CD14-positive monocyte (primary cell): ENCODE measurements at regions not wholly inside any gene's neighbourhood (a gene's known extent, or its start where the extent isn't known, plus 50 kb on each side); places are given as distances from the start of the nearest gene placed in this dataset.
A peak's percentile ranks its signal among the peaks of the same experiment; 100 is the strongest.

ENCODE experiments used
- DNase-seq, 3 donors: peaks; one replicate each; pipeline ENCODE4 v3.0.0-alpha.2; 2011 to 2022
- H2AFZ ChIP-seq: 2 replicates; pipeline ENCODE4 v1.6.0; 2012; ENCODE audit warnings: mild to moderate bottlenecking, low read depth, low read length, inconsistent platforms; ENCODE audit not compliant: insufficient read depth, poor library complexity, severe bottlenecking
- H3K27ac ChIP-seq, 2 donors: 1 replicate in 1 of 2; 2 replicates in 1 of 2; pipeline ENCODE4 v1.5.1; 2012 to 2013; ENCODE audit warnings: low read length in 2 of 2, control low read depth in 1 of 2, inconsistent platforms in 1 of 2, low read depth in 1 of 2, mild to moderate bottlenecking in 1 of 2
- H3K27me3 ChIP-seq, 2 donors: one replicate each; pipeline versions ENCODE4 v1.6.0 to v1.6.1; 2011 to 2013; ENCODE audit warnings: low read length in 2 of 2; ENCODE audit not compliant: control insufficient read depth in 2 of 2, insufficient read depth in 2 of 2
- H3K36me3 ChIP-seq, 2 donors: replicated peaks in 1 of 2; 1 replicate in 1 of 2; 2 replicates in 1 of 2; pipeline versions ENCODE4 v1.5.1 to v1.6.1; 2012 to 2013; ENCODE audit warnings: low read length in 2 of 2, control low read depth in 1 of 2, inconsistent platforms in 1 of 2, mild to moderate bottlenecking in 1 of 2; ENCODE audit not compliant: insufficient read depth in 2 of 2, control insufficient read depth in 1 of 2
- H3K4me1 ChIP-seq, 2 donors: 1 replicate in 1 of 2; 2 replicates in 1 of 2; pipeline versions ENCODE4 v1.5.1 to v1.6.1; 2012 to 2013; ENCODE audit warnings: low read length in 2 of 2, control low read depth in 1 of 2, inconsistent platforms in 1 of 2, mild to moderate bottlenecking in 1 of 2, moderate library complexity in 1 of 2; ENCODE audit not compliant: insufficient read depth in 2 of 2, control insufficient read depth in 1 of 2
- H3K4me2 ChIP-seq: replicated peaks from 2 replicates; pipeline ENCODE3; 2012; ENCODE audit warnings: low read length, moderate library complexity, mild to moderate bottlenecking; ENCODE audit not compliant: poor library complexity, severe bottlenecking; ENCODE audit errors: extremely low read depth
- H3K4me3 ChIP-seq, 3 experiments: fragments of 200-600 bp in 1 of 3; sonication (generic) in 1 of 3; replicated peaks in 1 of 3; 1 replicate in 2 of 3; 2 replicates in 1 of 3; pipeline ENCODE4 v1.5.1; 2011 to 2013; ENCODE audit warnings: low read length in 3 of 3, mild to moderate bottlenecking in 3 of 3, control low read depth in 2 of 3, low read depth in 2 of 3, inconsistent platforms in 1 of 3, moderate library complexity in 1 of 3
- H3K79me2 ChIP-seq: 2 replicates; pipeline ENCODE4 v1.6.0; 2012; ENCODE audit warnings: mild to moderate bottlenecking, control low read depth, inconsistent platforms, low read length, moderate library complexity; ENCODE audit not compliant: insufficient read depth
- H3K9ac ChIP-seq: 2 replicates; pipeline ENCODE4 v1.6.0; 2017; ENCODE audit warnings: low read length, mild to moderate bottlenecking; ENCODE audit not compliant: insufficient read depth, poor library complexity, severe bottlenecking
- H3K9me3 ChIP-seq, 2 donors: replicated peaks in 1 of 2; 1 replicate in 1 of 2; 2 replicates in 1 of 2; pipeline versions ENCODE4 v1.5.1 to v1.6.1; 2012 to 2013; ENCODE audit warnings: low read length in 2 of 2, control low read depth in 1 of 2; ENCODE audit not compliant: control insufficient read depth in 1 of 2, insufficient read depth in 1 of 2
- H4K20me1 ChIP-seq: 2 replicates; pipeline ENCODE4 v1.6.0; 2012; ENCODE audit warnings: mild to moderate bottlenecking, low read length, control low read depth, moderate library complexity; ENCODE audit not compliant: insufficient read depth
- H3K27ac Mint-ChIP-seq, 7 donors: one replicate each; pipeline ENCODE4 v1.8.0; 2020; ENCODE audit warnings: mild to moderate bottlenecking in 7 of 7, mixed read lengths in 7 of 7, moderate library complexity in 6 of 7, inconsistent platforms in 2 of 7
- H3K27me3 Mint-ChIP-seq, 3 donors: one replicate each; pipeline ENCODE4 v1.8.0; 2021 to 2022; ENCODE audit warnings: low read depth in 3 of 3, mild to moderate bottlenecking in 3 of 3, mixed read lengths in 3 of 3, moderate library complexity in 3 of 3, inconsistent platforms in 1 of 3
- H3K36me3 Mint-ChIP-seq, 2 donors: one replicate each; pipeline ENCODE4 v1.8.0; 2020; ENCODE audit warnings: mixed read lengths in 2 of 2, inconsistent platforms in 1 of 2, mild to moderate bottlenecking in 1 of 2
- H3K4me1 Mint-ChIP-seq: one replicate; pipeline ENCODE4 v1.8.0; 2020; ENCODE audit warnings: mild to moderate bottlenecking, mixed read lengths
- H3K4me3 Mint-ChIP-seq, 2 donors: one replicate each; pipeline ENCODE4 v1.8.0; 2020; ENCODE audit warnings: mild to moderate bottlenecking in 2 of 2, mixed read lengths in 2 of 2, moderate library complexity in 1 of 2
- H3K9me3 Mint-ChIP-seq, 7 donors: one replicate each; pipeline ENCODE4 v1.8.0; 2020 to 2022; ENCODE audit warnings: mixed read lengths in 7 of 7, mild to moderate bottlenecking in 6 of 7, moderate library complexity in 6 of 7, inconsistent platforms in 2 of 7
- CTCF ChIP-seq: fragments of 200-600 bp; IDR thresholded peaks from one replicate; pipeline ENCODE4 v1.8.0; 2022; ENCODE audit warnings: antibody characterized with exemption, mild to moderate bottlenecking
- WGBS: methylation state at CpG from one replicate; pipeline ENCODE4 v1.1.5; 2013; ENCODE audit warnings: missing lambda C conversion rate; ENCODE audit not compliant: insufficient coverage; 5-methylcytosine and 5-hydroxymethylcytosine counted together
- intact Hi-C, 2 donors: fragments of 100-400 bp; cut with micrococcal nuclease; formaldehyde crosslinking; loops; one replicate each; pipeline versions ENCODE4 v1.15.0 to v1.15.1; 2023

DNA sequence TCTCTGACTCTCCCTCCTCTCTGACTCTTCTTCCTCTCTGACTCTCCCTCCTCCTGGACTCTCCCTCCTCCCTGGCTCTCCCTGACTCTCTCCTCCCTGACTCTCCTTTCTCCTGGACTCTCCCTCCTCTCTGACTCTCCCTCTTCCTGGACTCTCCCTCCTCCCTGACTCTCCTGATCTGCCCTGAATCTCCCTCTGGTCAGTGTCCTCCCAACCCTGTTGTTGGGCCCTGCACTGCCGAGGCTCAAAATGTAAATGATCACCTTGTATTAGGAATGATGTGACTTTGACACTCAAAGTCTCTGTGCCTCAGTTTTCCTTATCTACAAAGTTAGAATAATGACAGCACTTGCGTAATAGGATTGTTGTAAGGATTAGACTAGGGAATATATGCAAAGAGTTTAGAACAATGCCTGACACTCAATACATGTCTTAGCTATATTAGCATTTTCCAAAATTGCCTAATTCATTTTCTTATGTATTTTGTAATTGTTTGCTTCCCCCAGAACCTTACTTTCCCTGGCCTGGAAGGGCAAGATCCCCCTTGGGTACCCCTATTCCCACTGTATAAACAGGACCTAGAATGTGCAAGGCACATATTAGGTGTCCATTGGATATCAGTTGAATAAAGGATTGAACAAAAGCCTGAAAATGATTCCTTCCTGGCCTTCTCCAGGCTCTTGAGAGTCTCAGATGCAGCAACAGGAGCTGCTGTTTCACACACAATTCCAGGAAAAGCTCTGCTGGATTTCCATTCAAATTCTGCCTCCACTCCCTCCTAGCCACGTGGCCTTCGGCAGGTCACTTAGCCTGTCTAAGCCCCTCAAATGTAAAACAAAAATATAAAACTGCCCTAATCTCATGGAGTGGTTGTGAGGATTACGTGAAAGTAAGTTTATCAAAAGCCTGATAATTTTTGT, 170.1 kb downstream of the INHBB start:
- intact Hi-C loops = no loop called here
- Histone ChIP-seq H3K36me3 (no peaks in the 10 kb centered on the region), H4K20me1 (no peaks in the 10 kb centered on the region), H3K9me3 (no peaks in the 10 kb centered on the region), H3K79me2 (no peaks in the 10 kb centered on the region), H3K4me2 (no peak overlapping the region), H3K9ac (no peak overlapping the region), H2AFZ (no peak overlapping the region), H3K4me3 (no peak overlapping the region), H3K27ac (no peak overlapping the region), H3K4me1 (no peaks in the 10 kb centered on the region), H3K27me3 (no peaks in the 10 kb centered on the region)
- Mint-ChIP-seq H3K4me3 (peak overlapping the region in 1 of 2 donors; percentile 56), H3K27me3 (peaks cover 8 to 10% (median 9%) of the 10 kb centered on the region in 3 donors), H3K36me3 (no peaks in the 10 kb centered on the region), H3K4me1 (no peaks in the 10 kb centered on the region), H3K9me3 (no peaks in the 10 kb centered on the region), H3K27ac (no peak overlapping the region)
- TF ChIP-seq CTCF = no peak
- no CpG with 5 or more reads among the region's 5 CpGs for WGBS
- no peak for DNase-seq

DNA sequence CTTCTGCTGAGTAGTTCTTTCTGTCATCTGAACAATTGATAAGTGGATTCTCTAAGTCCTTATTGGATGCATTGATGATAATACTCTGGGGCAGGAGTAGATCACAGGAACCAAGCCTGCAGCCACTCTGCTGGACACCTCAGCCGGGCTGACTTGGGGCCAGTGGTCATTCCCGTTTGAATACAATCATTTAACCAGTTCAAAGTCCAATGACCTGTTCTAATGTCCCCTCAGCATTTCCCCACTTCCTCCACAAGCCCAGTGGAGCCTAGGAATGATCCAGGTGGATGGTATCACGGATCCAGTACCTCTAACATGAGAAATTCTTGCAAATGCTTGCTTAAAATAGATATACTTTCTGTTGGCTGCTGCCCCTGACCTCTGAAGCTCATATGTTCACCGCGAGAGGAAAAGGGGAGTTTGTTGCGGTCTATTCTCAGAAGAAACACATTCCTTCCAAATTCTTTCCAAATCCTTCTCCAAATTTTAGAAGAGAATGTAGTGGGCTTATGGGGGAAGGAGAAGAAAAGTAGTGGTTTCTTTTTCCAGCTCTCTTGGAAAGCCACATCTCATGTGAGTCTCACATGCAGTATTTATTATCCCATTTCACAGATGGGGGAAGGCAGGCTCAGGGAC, 170.9 kb downstream of the INHBB start:
- no peak for TF ChIP-seq CTCF
- Mint-ChIP-seq H3K4me3 (no peak overlapping the region), H3K4me1 (no peaks in the 10 kb centered on the region), H3K9me3 (no peaks in the 10 kb centered on the region), H3K27me3 (peaks cover 10 to 15% (median 13%) of the 10 kb centered on the region in 3 donors), H3K27ac (no peak overlapping the region), H3K36me3 (no peaks in the 10 kb centered on the region)
- Histone ChIP-seq H3K79me2 (no peaks in the 10 kb centered on the region), H4K20me1 (no peaks in the 10 kb centered on the region), H3K27ac (no peak overlapping the region), H3K4me1 (no peaks in the 10 kb centered on the region), H3K4me2 (no peak overlapping the region), H3K9ac (no peak overlapping the region), H2AFZ (no peak overlapping the region), H3K9me3 (no peaks in the 10 kb centered on the region), H3K36me3 (no peaks in the 10 kb centered on the region), H3K27me3 (peaks cover 0 to 6% of the 10 kb centered on the region in 2 donors), H3K4me3 (no peak overlapping the region)
- intact Hi-C loops = no loop called here
- 42% methylated on average over 2 of the region's 6 CpGs for WGBS
- DNase-seq = no peak
